HEK293T (cell line): ENCODE measurements at regions not wholly inside any gene's neighbourhood (a gene's known extent, or its start where the extent isn't known, plus 50 kb on each side); places are given as distances from the start of the nearest gene placed in this dataset.

Source experiments
- CTCF ChIA-PET: fragments of 350-600 bp; formaldehyde crosslinking; extraction: SDS; loops from one replicate; lab custom pipeline; 2021; ENCODE audit warnings: antibody characterized with exemption, inconsistent platforms; lab: Yijun Ruan, JAX
- POLR2A ChIA-PET: fragments of 350-600 bp; formaldehyde crosslinking; extraction: SDS; loops from one replicate; lab custom pipeline; 2020; ENCODE audit warnings: antibody characterized with exemption, inconsistent platforms; lab: Yijun Ruan, JAX
- DNase-seq: peaks from one replicate; pipeline ENCODE4 v3.0.0; 2012; ENCODE audit warnings: mixed read lengths; ENCODE audit errors: extremely low spot score
- ARNT ChIP-seq: fragments of 450-650 bp; IDR thresholded peaks from 2 replicates; pipeline ENCODE4 v1.6.1; 2017; ENCODE audit warnings: mild to moderate bottlenecking
- BHLHE40 ChIP-seq: fragments of 450-650 bp; IDR thresholded peaks from 2 replicates; pipeline ENCODE4 v1.6.1; 2016; ENCODE audit warnings: mild to moderate bottlenecking, moderate library complexity, borderline replicate concordance
- CTBP1 ChIP-seq: fragments of 450-650 bp; IDR thresholded peaks from 2 replicates; pipeline ENCODE4 v1.6.1; 2016; ENCODE audit warnings: borderline replicate concordance
- ELF4 ChIP-seq: fragments of 450-650 bp; IDR thresholded peaks from 2 replicates; pipeline ENCODE4 v1.6.1; 2017; ENCODE audit warnings: antibody characterized with exemption
- FOXA1 ChIP-seq: fragments of 450-650 bp; IDR thresholded peaks from 2 replicates; pipeline ENCODE4 v1.6.1; 2016; ENCODE audit warnings: mild to moderate bottlenecking
- FOXK2 ChIP-seq: fragments of 450-650 bp; IDR thresholded peaks from 2 replicates; pipeline ENCODE4 v1.6.1; 2016; ENCODE audit warnings: mild to moderate bottlenecking
- FOXM1 ChIP-seq: fragments of 450-650 bp; IDR thresholded peaks from 2 replicates; pipeline ENCODE4 v1.6.1; 2017; ENCODE audit warnings: mild to moderate bottlenecking, borderline replicate concordance
- HDGF ChIP-seq: fragments of 450-650 bp; IDR thresholded peaks from 2 replicates; pipeline ENCODE4 v1.6.1; 2017; ENCODE audit warnings: antibody characterized with exemption, borderline replicate concordance
- L3MBTL2 ChIP-seq: fragments of 450-650 bp; conservative IDR thresholded peaks from 2 replicates; pipeline ENCODE4 v1.6.1; 2016; ENCODE audit warnings: mild to moderate bottlenecking
- LEF1 ChIP-seq: fragments of 450-650 bp; IDR thresholded peaks from 2 replicates; pipeline ENCODE4 v1.6.1; 2017; ENCODE audit warnings: mild to moderate bottlenecking, borderline replicate concordance
- NFRKB ChIP-seq: fragments of 450-650 bp; IDR thresholded peaks from 2 replicates; pipeline ENCODE4 v1.6.1; 2016; ENCODE audit warnings: mild to moderate bottlenecking, moderate library complexity
- SP1 ChIP-seq: fragments of 450-650 bp; IDR thresholded peaks from 2 replicates; pipeline ENCODE4 v1.6.1; 2017
- SUZ12 ChIP-seq: fragments of 450-650 bp; IDR thresholded peaks from 2 replicates; pipeline ENCODE4 v1.6.1; 2016; ENCODE audit warnings: mild to moderate bottlenecking
- TARDBP ChIP-seq: fragments of 450-650 bp; IDR thresholded peaks from 2 replicates; pipeline ENCODE4 v1.6.1; 2016
- ZNF384 ChIP-seq: fragments of 450-650 bp; IDR thresholded peaks from 2 replicates; pipeline ENCODE4 v1.6.1; 2016
- TF ChIP-seq, protein P1 (sequence below): fragments of 450-650 bp; IDR thresholded peaks from 2 replicates; pipeline ENCODE4 v1.6.1; 2016

DNA sequence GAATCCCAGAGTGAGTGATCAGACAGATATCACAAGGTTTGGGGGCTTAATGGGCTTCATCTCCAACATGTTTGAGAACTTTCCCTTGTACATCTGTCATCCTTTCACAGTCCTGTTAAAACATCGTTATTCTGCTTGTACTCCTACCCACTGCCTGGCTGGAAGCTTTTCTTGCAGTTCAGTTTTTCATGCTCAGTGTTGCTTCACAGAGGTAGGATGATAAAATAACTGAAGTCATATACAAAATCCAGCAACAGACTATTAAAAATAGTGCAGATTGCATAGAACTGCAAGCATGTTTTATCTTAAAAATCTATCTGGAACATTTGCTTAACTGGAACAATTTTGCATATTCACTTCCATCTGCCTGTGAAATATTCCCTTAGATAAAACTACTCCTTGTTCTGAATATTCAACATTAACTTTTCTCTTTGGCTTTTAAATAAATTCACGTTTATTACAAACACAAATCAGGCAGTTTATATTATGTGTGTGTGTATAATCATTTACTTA is 579.6 kb upstream of the IGFBP7 start:
- TF ChIP-seq ELF4: no peak
- ChIA-PET CTCF (no interaction called here), POLR2A (no interaction called here)
- DNase-seq: no peak

DNA sequence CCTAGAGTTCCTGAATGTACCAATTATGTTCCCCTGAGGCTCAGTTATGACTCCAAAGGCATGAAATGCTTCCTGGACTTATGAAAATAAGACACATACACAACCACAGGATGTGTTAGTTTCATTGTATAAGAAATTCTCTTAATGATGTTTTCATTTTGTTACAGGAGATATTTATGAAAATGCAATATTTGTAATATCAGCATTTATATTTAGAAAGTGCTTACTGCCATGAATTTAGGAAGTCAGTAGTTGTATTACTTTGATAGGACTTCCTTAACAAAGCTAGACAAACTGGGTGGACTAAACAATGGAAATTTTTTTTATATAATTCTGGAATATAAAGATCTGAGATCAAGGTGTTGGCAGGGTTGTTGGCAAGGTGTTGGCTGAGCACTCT is 572.1 kb upstream of the IGFBP7 start:
- CTCF ChIA-PET: no interaction called here
- TF ChIP-seq ZNF384 (no peak), BHLHE40 (no peak), CTBP1 (no peak), SP1 (no peak), TARDBP (no peak)
- TF ChIP-seq, protein P1, sequence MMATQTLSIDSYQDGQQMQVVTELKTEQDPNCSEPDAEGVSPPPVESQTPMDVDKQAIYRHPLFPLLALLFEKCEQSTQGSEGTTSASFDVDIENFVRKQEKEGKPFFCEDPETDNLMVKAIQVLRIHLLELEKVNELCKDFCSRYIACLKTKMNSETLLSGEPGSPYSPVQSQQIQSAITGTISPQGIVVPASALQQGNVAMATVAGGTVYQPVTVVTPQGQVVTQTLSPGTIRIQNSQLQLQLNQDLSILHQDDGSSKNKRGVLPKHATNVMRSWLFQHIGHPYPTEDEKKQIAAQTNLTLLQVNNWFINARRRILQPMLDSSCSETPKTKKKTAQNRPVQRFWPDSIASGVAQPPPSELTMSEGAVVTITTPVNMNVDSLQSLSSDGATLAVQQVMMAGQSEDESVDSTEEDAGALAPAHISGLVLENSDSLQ: no peak
- POLR2A ChIA-PET: no interaction called here
- no peak for DNase-seq

DNA sequence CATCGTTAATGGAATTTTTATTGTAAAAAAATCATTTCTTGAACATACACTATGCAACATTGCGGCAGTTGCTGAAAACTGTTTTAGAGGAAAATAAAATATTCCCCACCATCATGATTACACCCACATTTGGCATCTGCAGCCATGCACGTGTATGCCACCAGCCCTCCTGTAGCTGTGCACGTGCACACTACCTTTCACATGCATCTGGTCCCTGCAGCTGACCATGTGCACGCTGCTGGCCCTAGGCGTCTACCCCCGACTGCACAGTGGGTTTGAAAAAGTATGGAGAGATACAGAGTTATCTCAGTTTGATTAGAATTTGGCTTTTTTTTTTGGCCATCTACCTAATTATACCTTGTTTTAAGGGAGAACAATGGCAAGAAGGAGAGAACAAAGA is 569.8 kb upstream of the IGFBP7 start:
- CTCF ChIA-PET: no interaction called here
- no peak for DNase-seq
- TF ChIP-seq ZNF384: no peak
- TF ChIP-seq SUZ12: no peak
- no peak for TF ChIP-seq BHLHE40
- no peak for TF ChIP-seq FOXK2
- TF ChIP-seq FOXM1: no peak
- TF ChIP-seq HDGF: no peak
- TF ChIP-seq TARDBP: no peak
- no peak for TF ChIP-seq SP1
- no peak for TF ChIP-seq CTBP1
- TF ChIP-seq ARNT: no peak
- TF ChIP-seq L3MBTL2: no peak
- no peak for TF ChIP-seq FOXA1
- no peak for TF ChIP-seq NFRKB
- no peak for TF ChIP-seq ELF4
- no peak for TF ChIP-seq LEF1
- TF ChIP-seq, protein P1: no peak
- POLR2A ChIA-PET: no interaction called here

DNA sequence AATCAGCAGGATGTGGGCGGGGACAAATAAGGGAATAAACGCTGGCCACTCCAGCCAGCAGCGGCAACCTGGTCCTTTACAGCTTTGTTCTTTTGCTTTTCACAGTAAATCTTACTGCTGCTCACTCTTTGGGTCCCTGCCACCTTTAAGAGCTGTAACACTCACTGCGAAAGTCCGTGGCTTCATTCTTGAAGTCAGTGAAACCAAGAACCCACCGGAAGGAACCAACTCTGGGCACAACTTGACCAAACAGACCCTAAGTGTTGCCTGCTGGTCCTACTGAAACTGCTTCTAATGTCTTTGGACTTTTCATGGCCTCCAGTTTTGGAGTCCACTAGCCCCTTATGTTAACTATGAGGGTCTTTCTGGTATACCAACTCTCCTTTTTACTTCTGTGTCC is 566.2 kb upstream of the IGFBP7 start:
- CTCF ChIA-PET: no interaction called here
- no peak for DNase-seq
- POLR2A ChIA-PET: no interaction called here
- no peak for TF ChIP-seq FOXK2
- no peak for TF ChIP-seq SP1
- no peak for TF ChIP-seq NFRKB
- no peak for TF ChIP-seq FOXA1
- no peak for TF ChIP-seq HDGF
- no peak for TF ChIP-seq TARDBP
- no peak for TF ChIP-seq L3MBTL2

DNA sequence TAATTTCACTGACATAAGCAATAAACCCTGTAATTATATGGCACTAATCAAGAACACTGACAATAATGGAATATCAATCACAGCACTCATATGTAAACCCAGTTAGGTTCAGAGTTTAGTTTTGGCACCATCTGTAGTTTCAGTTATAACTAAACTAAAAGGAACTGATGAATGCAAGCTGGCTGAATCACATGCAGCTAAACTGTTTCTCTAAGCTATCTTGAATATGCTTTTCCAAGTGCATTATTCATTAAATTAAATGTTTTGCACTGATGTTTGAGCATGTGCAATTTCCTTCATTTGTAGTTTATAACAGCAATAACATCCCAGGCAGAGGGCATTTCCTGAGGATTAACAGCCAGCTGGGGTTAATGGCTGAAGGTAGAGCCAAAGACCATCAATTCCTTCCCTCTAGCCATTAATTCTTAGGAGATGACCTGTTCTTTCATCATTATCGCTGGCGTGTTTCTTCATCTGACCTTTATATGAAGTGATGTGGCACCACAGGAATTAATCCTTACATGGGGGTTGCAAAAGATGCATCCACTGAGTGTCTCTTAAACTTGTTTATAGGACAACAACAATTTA is 562.8 kb upstream of the IGFBP7 start:
- ChIA-PET CTCF (no interaction called here), POLR2A (no interaction called here)
- TF ChIP-seq BHLHE40: no peak
- TF ChIP-seq TARDBP: no peak
- TF ChIP-seq ARNT: no peak
- no peak for TF ChIP-seq FOXM1
- no peak for TF ChIP-seq SUZ12
- no peak for TF ChIP-seq LEF1
- no peak for TF ChIP-seq HDGF
- TF ChIP-seq NFRKB: no peak
- TF ChIP-seq ELF4: no peak
- TF ChIP-seq, protein P1: no peak
- TF ChIP-seq CTBP1: no peak
- TF ChIP-seq FOXA1: no peak
- no peak for TF ChIP-seq SP1
- DNase-seq: no peak

DNA sequence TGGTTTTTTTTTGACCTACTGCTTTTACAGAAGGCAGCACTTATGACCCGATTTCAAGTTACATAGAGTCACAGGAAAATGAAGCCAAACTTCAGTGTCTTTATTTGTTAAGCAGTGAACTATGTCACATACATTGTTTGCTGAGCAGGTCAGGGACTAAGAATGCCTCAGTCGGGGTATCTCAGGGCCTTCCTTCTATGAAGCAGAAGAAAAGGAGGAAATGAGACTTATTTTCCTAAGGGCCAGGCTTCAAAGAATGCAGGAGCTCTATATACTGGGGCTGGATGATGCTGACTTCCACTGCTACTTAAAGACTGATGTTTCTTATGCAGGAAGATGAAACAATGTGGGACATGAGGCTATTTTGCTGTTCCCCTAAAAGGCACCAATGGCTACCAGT is 558.4 kb upstream of the IGFBP7 start:
- no peak for TF ChIP-seq TARDBP
- TF ChIP-seq ARNT: no peak
- TF ChIP-seq LEF1: no peak
- no peak for TF ChIP-seq SP1
- TF ChIP-seq ZNF384: no peak
- no peak for TF ChIP-seq FOXA1
- TF ChIP-seq ELF4: no peak
- POLR2A ChIA-PET: no interaction called here
- CTCF ChIA-PET: interaction anchor here (0.6 kb wide), 1 partner anchor 174 kb away, joined by 3 read pairs; no protein-coding TSS in a partner anchor
- no peak for DNase-seq

DNA sequence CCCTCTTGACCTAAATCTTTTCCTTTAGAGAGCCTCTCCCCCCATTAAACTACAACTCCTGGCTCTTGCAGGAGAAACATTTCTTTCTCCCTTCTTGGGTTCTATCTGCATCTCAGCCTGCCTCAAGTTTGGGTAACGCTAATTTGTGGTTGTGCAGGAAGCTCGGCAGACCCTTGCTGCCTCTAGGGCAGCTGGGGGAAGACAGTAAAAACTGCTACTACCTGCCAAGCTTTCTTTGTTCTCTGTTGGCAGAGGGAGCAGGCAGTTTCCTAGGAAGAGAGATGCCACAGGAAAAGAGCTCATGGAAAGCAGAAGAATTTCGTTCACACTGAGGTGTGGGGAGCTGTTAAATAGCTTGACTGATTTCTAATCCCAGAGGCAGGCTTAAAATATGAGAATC is 555.6 kb upstream of the IGFBP7 start:
- no peak for TF ChIP-seq L3MBTL2
- ChIA-PET CTCF (no interaction called here), POLR2A (no interaction called here)
- DNase-seq: no peak
